ENCODE measurements at regions not wholly inside any gene's neighbourhood (a gene's known extent, or its start where the extent isn't known, plus 50 kb on each side); places are given as distances from the start of the nearest gene placed in this dataset.

GRCh38 chr10:131850383-131850870 lies 50.4 kb upstream of the PPP2R2D start:
- TF ChIP-seq CTCF (IDR thresholded peaks at IDR 0.05) (no peak), EP300 (IDR thresholded peaks at IDR 0.05) (no peak), POLR2A (IDR thresholded peaks at IDR 0.05) (no peak)
